Left colon (tissue), 2 donors: ENCODE measurements at regions not wholly inside any gene's neighbourhood (a gene's known extent, or its start where the extent isn't known, plus 50 kb on each side); places are given as distances from the start of the nearest gene placed in this dataset.
"Not testable (repeated sequence)": the region's sequence is repeated elsewhere in the genome, so short reads cannot be mapped to it uniquely, and the experiment has no call there.

Experiments
- ATAC-seq: fragments of 200-7000 bp; cut with Tn5 transposase; one replicate; pipeline ENCODE4 v1.9.1; 2020; ENCODE audit warnings: mild to moderate bottlenecking, moderate library complexity
- DNase-seq, 2 donors: peaks; one replicate each; pipeline ENCODE4 v3.0.0-alpha.2; 2020
- intact Hi-C, 2 donors: fragments of 100-400 bp; cut with DNase I in 1 of 2; cut with micrococcal nuclease in 1 of 2; formaldehyde crosslinking; loops; one replicate each; pipeline versions ENCODE4 v1.11.2 to v1.14.0; 2022; cut with DNase I, micrococcal nuclease
- donor health status: DM: no; HTN: no; CAD: no.
- donor health status: DM: yes; HTN: yes; CAD: no.

- intact Hi-C loops = no loop called here
- DNase-seq (no peak), ATAC-seq (no peak)
Observed at GRCh38 chrX:8033175-8033574, 106.0 kb upstream of the PNPLA4 start.

GRCh38 chrX:8030361-8030760, 103.1 kb upstream of the PNPLA4 start:
- DNase-seq (no peak), ATAC-seq (peak; percentile 87)
- intact Hi-C loops = no loop called here

GRCh38 chrX:8027827-8028226, 100.6 kb upstream of the PNPLA4 start:
- DNase-seq = no peak
- ATAC-seq = no peak
- intact Hi-C loops = no loop called here

GRCh38 chrX:8025705-8026104, 98.5 kb upstream of the PNPLA4 start:
- DNase-seq = no peak
- intact Hi-C loops = no loop called here
- peak; percentile 45 for ATAC-seq

GRCh38 chrX:8018934-8019333, 91.7 kb upstream of the PNPLA4 start:
- ATAC-seq (peak; percentile 67), DNase-seq (no peak)
- intact Hi-C loops = no loop called here

- intact Hi-C loops = no loop called here
- no peak for ATAC-seq
Observed at GRCh38 chrX:8010105-8010504, 82.9 kb upstream of the PNPLA4 start.

GRCh38 chrX:8005678-8006347, 78.6 kb upstream of the PNPLA4 start:
- ATAC-seq (no peak), DNase-seq (no peak)
- intact Hi-C loops = no loop called here

More at GRCh38 chrX:8010105-8010504, 82.9 kb upstream of the PNPLA4 start:
- no peak for DNase-seq

GRCh38 chrX:8003147-8003883, 76.1 kb upstream of the PNPLA4 start:
- DNase-seq (no peak), ATAC-seq (no peak)
- intact Hi-C loops = no loop called here

GRCh38 chrX:7996851-7997250, 69.6 kb upstream of the PNPLA4 start:
- intact Hi-C loops = loop anchor here in 1 of 2 donors (5.0 kb wide), 1 partner anchor 740 kb away; no protein-coding TSS in a partner anchor

GRCh38 chrX:7996414-7996813, 69.2 kb upstream of the PNPLA4 start:
- ATAC-seq = peak; percentile 67
- DNase-seq = peak in 1 of 2 donors; percentile 23
- intact Hi-C loops = loop anchor here in 1 of 2 donors (5.0 kb wide), 1 partner anchor 741 kb away; no protein-coding TSS in a partner anchor

More at GRCh38 chrX:7996851-7997250, 69.6 kb upstream of the PNPLA4 start:
- ATAC-seq (no peak), DNase-seq (no peak)

GRCh38 chrX:7993873-7994272, 66.7 kb upstream of the PNPLA4 start:
- intact Hi-C loops = no loop called here
- no peak for DNase-seq
- ATAC-seq = no peak

GRCh38 chrX:7988013-7988759, 61.0 kb upstream of the PNPLA4 start:
- intact Hi-C loops, DNase-seq, ATAC-seq: not testable (repeated sequence)

- no peak for ATAC-seq
- intact Hi-C loops = no loop called here
- no peak for DNase-seq
Observed at GRCh38 chrX:7987160-7988012, 60.2 kb upstream of the PNPLA4 start.

GRCh38 chrX:7986738-7987137, 59.5 kb upstream of the PNPLA4 start:
- intact Hi-C loops, DNase-seq, ATAC-seq: not testable (repeated sequence)

GRCh38 chrX:7985568-7985967, 58.4 kb upstream of the PNPLA4 start:
- DNase-seq (no peak), ATAC-seq (no peak)
- intact Hi-C loops = no loop called here

GRCh38 chrX:7983581-7983980, 56.4 kb upstream of the PNPLA4 start:
- intact Hi-C loops = no loop called here
- DNase-seq = no peak
- ATAC-seq = no peak
